A673 (cell line): ENCODE measurements at regions not wholly inside any gene's neighbourhood (a gene's known extent, or its start where the extent isn't known, plus 50 kb on each side); places are given as distances from the start of the nearest gene placed in this dataset.

Source experiments
- BruUV-seq: library from RNA; stranded (reverse); fragments of 400-500 nt; replicated peaks from 2 replicates; lab custom pipeline; 2021; lab: Mats Ljungman, UMichigan
- CTCF ChIA-PET: fragments of 300-600 bp; sonication (Branson Sonifier 250); formaldehyde crosslinking; loops from one replicate; lab custom pipeline; 2022; ENCODE audit warnings: antibody characterized with exemption; lab: Charles Lee
- POLR2A ChIA-PET: fragments of 300-600 bp; sonication (Branson Sonifier 250); formaldehyde crosslinking; loops from one replicate; lab custom pipeline; 2022; ENCODE audit warnings: antibody characterized with exemption; ENCODE audit not compliant: low non-redundant PET; lab: Charles Lee
- DNase-seq: peaks from one replicate; pipeline ENCODE4 v3.0.0-alpha.2; 2015; ENCODE audit warnings: low spot score
- H3K27ac ChIP-seq: fragments of 200-600 bp; sonication (generic); 2 replicates; pipeline ENCODE4 v1.5.1; 2016; ENCODE audit warnings: mixed run types, low read depth, mild to moderate bottlenecking, mixed read lengths, antibody characterized with exemption, low read length; ENCODE audit not compliant: poor library complexity, severe bottlenecking
- H3K27me3 ChIP-seq: fragments of 200-600 bp; sonication (generic); replicated peaks from 2 replicates; pipeline ENCODE4 v1.6.1; 2017; ENCODE audit warnings: mixed run types, low read depth, mild to moderate bottlenecking, mixed read lengths, antibody characterized with exemption, low read length; ENCODE audit not compliant: insufficient read depth, poor library complexity
- H3K36me3 ChIP-seq: fragments of 200-600 bp; sonication (generic); 2 replicates; pipeline ENCODE4 v1.6.1; 2016; ENCODE audit warnings: mixed run types, mild to moderate bottlenecking, mixed read lengths, antibody characterized with exemption, low read length; ENCODE audit not compliant: insufficient read depth, poor library complexity, severe bottlenecking
- H3K4me1 ChIP-seq: fragments of 200-600 bp; sonication (generic); 2 replicates; pipeline ENCODE4 v1.6.1; 2017; ENCODE audit warnings: mixed run types, mild to moderate bottlenecking, mixed read lengths, antibody characterized with exemption, low read length; ENCODE audit not compliant: insufficient read depth, poor library complexity, severe bottlenecking
- H3K4me3 ChIP-seq: fragments of 200-600 bp; sonication (generic); 2 replicates; pipeline ENCODE4 v1.5.1; 2016; ENCODE audit warnings: low read depth, mixed run types, mild to moderate bottlenecking, mixed read lengths, low read length; ENCODE audit not compliant: poor library complexity, severe bottlenecking
- H3K9me3 ChIP-seq: fragments of 200-600 bp; sonication (generic); 2 replicates; pipeline ENCODE4 v1.6.1; 2016; ENCODE audit warnings: mixed run types, low read depth, mild to moderate bottlenecking, mixed read lengths, antibody characterized with exemption, low read length; ENCODE audit not compliant: poor library complexity, severe bottlenecking
- EZH2 ChIP-seq: fragments of 200-600 bp; sonication (generic); IDR thresholded peaks from 2 replicates; pipeline ENCODE4 v1.6.1; 2017; ENCODE audit warnings: borderline replicate concordance, low read depth, mild to moderate bottlenecking, mixed read lengths, antibody characterized with exemption, low read length; ENCODE audit not compliant: poor library complexity, severe bottlenecking
- intact Hi-C: fragments of 100-400 bp; cut with micrococcal nuclease; formaldehyde crosslinking; loops from one replicate; pipeline ENCODE4 v1.10.0; 2022; ENCODE audit not compliant: unreplicated experiment
- TF ChIP-seq, protein P1 (sequence below): fragments of 300-800, 200-600 bp; sonication (generic); conservative IDR thresholded peaks from 2 replicates; pipeline ENCODE4 v1.5.1; 2017; ENCODE audit warnings: low read depth, mild to moderate bottlenecking, antibody characterized with exemption, low read length, moderate library complexity, mixed read lengths

DNA sequence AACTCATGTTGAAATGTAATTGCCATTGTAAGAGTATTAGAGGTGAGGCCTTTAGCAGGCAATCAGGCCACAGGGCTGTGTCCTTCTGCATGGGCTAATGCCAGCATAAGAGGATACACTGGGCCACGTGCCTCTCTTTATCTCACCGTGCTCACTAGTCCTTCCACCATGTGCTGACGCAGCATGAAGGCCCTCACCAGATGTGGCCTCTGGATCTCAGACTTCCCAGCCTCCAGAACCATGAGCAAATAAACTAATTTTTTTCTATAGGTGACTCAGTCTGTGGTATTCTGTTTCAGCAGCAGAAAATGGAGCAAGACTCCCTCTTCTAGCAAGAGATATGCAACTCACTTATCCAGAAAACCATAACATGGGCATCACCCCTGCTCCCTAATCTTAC is 149.7 kb upstream of the ZNF236 start:
- BruUV-seq = no TSS peak
- ChIA-PET POLR2A (no interaction called here), CTCF (no interaction called here)
- Histone ChIP-seq H3K4me3 (no peak overlapping the region), H3K27ac (no peak overlapping the region), H3K4me1 (no peaks in the 10 kb centered on the region), H3K27me3 (no peaks in the 10 kb centered on the region), H3K9me3 (no peaks in the 10 kb centered on the region), H3K36me3 (no peaks in the 10 kb centered on the region)
- TF ChIP-seq, protein P1, sequence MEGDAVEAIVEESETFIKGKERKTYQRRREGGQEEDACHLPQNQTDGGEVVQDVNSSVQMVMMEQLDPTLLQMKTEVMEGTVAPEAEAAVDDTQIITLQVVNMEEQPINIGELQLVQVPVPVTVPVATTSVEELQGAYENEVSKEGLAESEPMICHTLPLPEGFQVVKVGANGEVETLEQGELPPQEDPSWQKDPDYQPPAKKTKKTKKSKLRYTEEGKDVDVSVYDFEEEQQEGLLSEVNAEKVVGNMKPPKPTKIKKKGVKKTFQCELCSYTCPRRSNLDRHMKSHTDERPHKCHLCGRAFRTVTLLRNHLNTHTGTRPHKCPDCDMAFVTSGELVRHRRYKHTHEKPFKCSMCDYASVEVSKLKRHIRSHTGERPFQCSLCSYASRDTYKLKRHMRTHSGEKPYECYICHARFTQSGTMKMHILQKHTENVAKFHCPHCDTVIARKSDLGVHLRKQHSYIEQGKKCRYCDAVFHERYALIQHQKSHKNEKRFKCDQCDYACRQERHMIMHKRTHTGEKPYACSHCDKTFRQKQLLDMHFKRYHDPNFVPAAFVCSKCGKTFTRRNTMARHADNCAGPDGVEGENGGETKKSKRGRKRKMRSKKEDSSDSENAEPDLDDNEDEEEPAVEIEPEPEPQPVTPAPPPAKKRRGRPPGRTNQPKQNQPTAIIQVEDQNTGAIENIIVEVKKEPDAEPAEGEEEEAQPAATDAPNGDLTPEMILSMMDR = no peak
- no peak for TF ChIP-seq EZH2
- intact Hi-C loops = no loop called here
- DNase-seq = no peak

DNA sequence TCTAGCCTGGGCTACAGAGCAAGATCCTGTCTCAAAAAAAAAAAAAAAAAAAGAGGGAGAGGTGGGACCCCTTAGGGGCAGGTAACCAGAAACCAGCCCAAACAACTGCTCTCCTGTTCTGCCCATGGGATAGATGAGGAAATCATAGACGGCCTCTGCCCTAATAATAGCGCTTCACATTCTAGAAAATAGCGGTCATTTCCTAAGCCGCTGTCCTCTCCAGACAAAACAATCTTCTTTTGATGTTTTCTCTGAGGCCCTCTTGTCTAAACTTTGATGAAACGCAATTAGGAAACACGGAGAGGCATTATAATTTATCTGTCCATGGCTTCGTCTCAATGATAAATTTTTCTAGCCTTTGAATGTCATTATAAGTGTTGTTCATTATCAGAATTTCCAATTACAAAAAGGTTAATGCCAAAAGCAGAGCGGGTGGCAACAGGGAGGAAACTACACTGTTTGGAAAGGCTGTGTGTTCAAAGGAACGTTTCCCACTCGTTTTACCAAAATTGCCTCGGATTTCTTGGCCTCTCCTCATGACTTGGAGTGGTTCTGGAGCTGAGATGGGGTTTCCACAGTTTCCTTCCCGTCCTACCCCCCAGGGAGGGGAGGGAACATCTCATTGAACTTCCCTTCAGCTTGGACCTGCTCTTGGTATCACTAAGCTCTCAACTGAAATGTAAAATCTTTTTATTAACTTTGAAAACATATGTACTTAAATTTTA is 151.6 kb upstream of the ZNF236 start:
- Histone ChIP-seq H3K9me3 (no peaks in the 10 kb centered on the region), H3K27ac (no peak overlapping the region), H3K4me3 (no peak overlapping the region), H3K36me3 (no peaks in the 10 kb centered on the region), H3K4me1 (no peaks in the 10 kb centered on the region), H3K27me3 (no peaks in the 10 kb centered on the region)
- no TSS peak for BruUV-seq
- ChIA-PET POLR2A (no interaction called here), CTCF (no interaction called here)
- no peak for DNase-seq
- TF ChIP-seq, protein P1 = no peak
- TF ChIP-seq EZH2 = no peak
- intact Hi-C loops = no loop called here

DNA sequence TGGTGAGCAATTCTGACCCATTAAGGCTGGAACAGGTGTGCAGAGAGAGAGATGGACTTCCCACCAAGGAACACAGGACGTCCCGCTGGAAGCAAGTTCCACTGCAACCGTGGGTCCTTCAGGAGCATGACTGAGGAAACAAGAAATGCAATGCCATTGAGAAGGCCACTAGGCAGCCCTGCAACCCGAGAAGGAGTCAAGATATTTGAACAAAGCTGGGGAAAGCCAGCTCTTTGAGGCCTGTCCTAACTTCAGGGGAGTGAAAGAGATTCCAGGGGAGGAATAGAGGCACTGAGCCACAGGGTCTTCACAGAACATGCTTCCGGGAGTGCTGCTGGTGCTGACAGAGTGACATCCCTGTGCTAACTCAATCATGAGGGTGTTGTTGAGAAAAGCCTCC is 153.8 kb upstream of the ZNF236 start:
- H3K36me3 ChIP-seq = no peaks in the 10 kb centered on the region
- no peak overlapping the region for H3K4me3 ChIP-seq
- ChIA-PET CTCF (no interaction called here), POLR2A (no interaction called here)
- intact Hi-C loops = no loop called here
- no TSS peak for BruUV-seq
- DNase-seq = no peak
- no peaks in the 10 kb centered on the region for H3K27me3 ChIP-seq
- no peaks in the 10 kb centered on the region for H3K9me3 ChIP-seq
- no peak overlapping the region for H3K27ac ChIP-seq
- no peaks in the 10 kb centered on the region for H3K4me1 ChIP-seq
- TF ChIP-seq, protein P1 = no peak
- no peak for TF ChIP-seq EZH2
